Stimulated activated naive CD8-positive, alpha-beta T cell treated with anti-CD3 and anti-CD28 coated beads, Interleukin-15, Interleukin-2, amounts not matched to agents 100 ng/mL and 50 ng/mL, for 24 hours (primary cell): ENCODE measurements at regions not wholly inside any gene's neighbourhood (a gene's known extent, or its start where the extent isn't known, plus 50 kb on each side); places are given as distances from the start of the nearest gene placed in this dataset.

Experiments used
- H3K27ac Mint-ChIP-seq: one replicate; pipeline ENCODE4 v1.8.0; 2021; ENCODE audit warnings: mild to moderate bottlenecking, mixed read lengths
- H3K27me3 Mint-ChIP-seq: one replicate; pipeline ENCODE4 v1.8.0; 2021; ENCODE audit warnings: mixed read lengths
- H3K36me3 Mint-ChIP-seq: one replicate; pipeline ENCODE4 v1.8.0; 2021; ENCODE audit warnings: low read depth, mixed read lengths
- H3K4me1 Mint-ChIP-seq: one replicate; pipeline ENCODE4 v1.8.0; 2021; ENCODE audit warnings: low read depth, mixed read lengths
- H3K4me3 Mint-ChIP-seq: one replicate; pipeline ENCODE4 v1.8.0; 2021; ENCODE audit warnings: mild to moderate bottlenecking, mixed read lengths
- H3K9me3 Mint-ChIP-seq: one replicate; pipeline ENCODE4 v1.8.0; 2021; ENCODE audit warnings: mixed read lengths

- no peak overlapping the region for H3K4me3 Mint-ChIP-seq
- H3K4me1 Mint-ChIP-seq: no peaks in the 10 kb centered on the region
- H3K27me3 Mint-ChIP-seq: peaks cover 13% of the 10 kb centered on the region
- H3K9me3 Mint-ChIP-seq: no peaks in the 10 kb centered on the region
- H3K27ac Mint-ChIP-seq: no peak overlapping the region
- H3K36me3 Mint-ChIP-seq: no peaks in the 10 kb centered on the region
Measured at GRCh38 chr1:55473661-55474060, 258.5 kb upstream of the USP24 start.

- Mint-ChIP-seq H3K9me3 (no peaks in the 10 kb centered on the region), H3K36me3 (no peaks in the 10 kb centered on the region), H3K27ac (no peak overlapping the region), H3K27me3 (peaks cover 13% of the 10 kb centered on the region), H3K4me1 (no peaks in the 10 kb centered on the region), H3K4me3 (no peak overlapping the region)
Measured at GRCh38 chr1:55472784-55473183, 257.6 kb upstream of the USP24 start.

GRCh38 chr1:55472115-55472514 lies 257.0 kb upstream of the USP24 start:
- Mint-ChIP-seq H3K36me3 (no peaks in the 10 kb centered on the region), H3K9me3 (no peaks in the 10 kb centered on the region), H3K27me3 (peaks cover 10% of the 10 kb centered on the region)

GRCh38 chr1:55468142-55468795 lies 253.1 kb upstream of the USP24 start:
- no peaks in the 10 kb centered on the region for H3K36me3 Mint-ChIP-seq
- H3K9me3 Mint-ChIP-seq: no peaks in the 10 kb centered on the region
- H3K4me3 Mint-ChIP-seq: no peak overlapping the region
- H3K27ac Mint-ChIP-seq: no peak overlapping the region
- no peaks in the 10 kb centered on the region for H3K27me3 Mint-ChIP-seq
- no peaks in the 10 kb centered on the region for H3K4me1 Mint-ChIP-seq

More at GRCh38 chr1:55472115-55472514, 257.0 kb upstream of the USP24 start:
- no peak overlapping the region for H3K4me3 Mint-ChIP-seq
- no peaks in the 10 kb centered on the region for H3K4me1 Mint-ChIP-seq
- H3K27ac Mint-ChIP-seq: no peak overlapping the region

GRCh38 chr1:55466921-55467320 lies 251.8 kb upstream of the USP24 start:
- Mint-ChIP-seq H3K4me3 (no peak overlapping the region), H3K9me3 (no peaks in the 10 kb centered on the region), H3K36me3 (no peaks in the 10 kb centered on the region), H3K27ac (no peak overlapping the region), H3K4me1 (no peaks in the 10 kb centered on the region), H3K27me3 (no peaks in the 10 kb centered on the region)

GRCh38 chr1:55466373-55466772 lies 251.2 kb upstream of the USP24 start:
- Mint-ChIP-seq H3K27me3 (no peaks in the 10 kb centered on the region), H3K9me3 (no peaks in the 10 kb centered on the region), H3K36me3 (no peaks in the 10 kb centered on the region), H3K4me1 (no peaks in the 10 kb centered on the region), H3K4me3 (no peak overlapping the region), H3K27ac (no peak overlapping the region)

GRCh38 chr1:55464550-55464949 lies 249.4 kb upstream of the USP24 start:
- Mint-ChIP-seq H3K9me3 (no peaks in the 10 kb centered on the region), H3K4me3 (no peak overlapping the region), H3K27ac (no peak overlapping the region), H3K27me3 (peaks cover 4% of the 10 kb centered on the region), H3K36me3 (no peaks in the 10 kb centered on the region), H3K4me1 (no peaks in the 10 kb centered on the region)

GRCh38 chr1:55463814-55464475 lies 248.8 kb upstream of the USP24 start:
- Mint-ChIP-seq H3K9me3 (no peaks in the 10 kb centered on the region), H3K4me3 (no peak overlapping the region), H3K27me3 (peaks cover 4% of the 10 kb centered on the region), H3K27ac (no peak overlapping the region), H3K4me1 (no peaks in the 10 kb centered on the region), H3K36me3 (no peaks in the 10 kb centered on the region)

- Mint-ChIP-seq H3K4me3 (no peak overlapping the region), H3K36me3 (no peaks in the 10 kb centered on the region), H3K4me1 (no peaks in the 10 kb centered on the region), H3K9me3 (no peaks in the 10 kb centered on the region), H3K27me3 (peaks cover 8% of the 10 kb centered on the region), H3K27ac (no peak overlapping the region)
Measured at GRCh38 chr1:55457874-55458273, 242.7 kb upstream of the USP24 start.

GRCh38 chr1:55456971-55457370 lies 241.8 kb upstream of the USP24 start:
- Mint-ChIP-seq H3K4me1 (no peaks in the 10 kb centered on the region), H3K27ac (no peak overlapping the region), H3K27me3 (peaks cover 8% of the 10 kb centered on the region), H3K36me3 (no peaks in the 10 kb centered on the region), H3K9me3 (no peaks in the 10 kb centered on the region), H3K4me3 (no peak overlapping the region)

- no peak overlapping the region for H3K27ac Mint-ChIP-seq
- H3K9me3 Mint-ChIP-seq: no peaks in the 10 kb centered on the region
- H3K4me3 Mint-ChIP-seq: no peak overlapping the region
- no peaks in the 10 kb centered on the region for H3K4me1 Mint-ChIP-seq
- peaks cover 8% of the 10 kb centered on the region for H3K27me3 Mint-ChIP-seq
- no peaks in the 10 kb centered on the region for H3K36me3 Mint-ChIP-seq
Measured at GRCh38 chr1:55448261-55448660, 233.1 kb upstream of the USP24 start.

GRCh38 chr1:55447488-55447887 lies 232.3 kb upstream of the USP24 start:
- Mint-ChIP-seq H3K4me1 (no peaks in the 10 kb centered on the region), H3K4me3 (no peak overlapping the region), H3K27me3 (peaks cover 8% of the 10 kb centered on the region), H3K36me3 (no peaks in the 10 kb centered on the region), H3K27ac (no peak overlapping the region), H3K9me3 (no peaks in the 10 kb centered on the region)

- H3K4me1 Mint-ChIP-seq: no peaks in the 10 kb centered on the region
- no peaks in the 10 kb centered on the region for H3K9me3 Mint-ChIP-seq
- H3K36me3 Mint-ChIP-seq: no peaks in the 10 kb centered on the region
- no peak overlapping the region for H3K27ac Mint-ChIP-seq
- no peak overlapping the region for H3K4me3 Mint-ChIP-seq
- H3K27me3 Mint-ChIP-seq: peaks cover 8% of the 10 kb centered on the region
Measured at GRCh38 chr1:55446351-55446750, 231.2 kb upstream of the USP24 start.

- Mint-ChIP-seq H3K4me3 (no peak overlapping the region), H3K27ac (no peak overlapping the region), H3K4me1 (no peaks in the 10 kb centered on the region), H3K27me3 (peaks cover under 1% of the 10 kb centered on the region), H3K9me3 (no peaks in the 10 kb centered on the region), H3K36me3 (no peaks in the 10 kb centered on the region)
Measured at GRCh38 chr1:55445416-55445815, 230.3 kb upstream of the USP24 start.

- no peak overlapping the region for H3K4me3 Mint-ChIP-seq
- H3K4me1 Mint-ChIP-seq: no peaks in the 10 kb centered on the region
- no peaks in the 10 kb centered on the region for H3K27me3 Mint-ChIP-seq
- no peaks in the 10 kb centered on the region for H3K36me3 Mint-ChIP-seq
- no peak overlapping the region for H3K27ac Mint-ChIP-seq
- H3K9me3 Mint-ChIP-seq: no peaks in the 10 kb centered on the region
Measured at GRCh38 chr1:55444667-55445066, 229.5 kb upstream of the USP24 start.
